Ectodermal cell (in vitro differentiated cells): ENCODE measurements at regions not wholly inside any gene's neighbourhood (a gene's known extent, or its start where the extent isn't known, plus 50 kb on each side); places are given as distances from the start of the nearest gene placed in this dataset.

Source experiments
- H3K27ac ChIP-seq: 2 replicates; pipeline ENCODE4 v1.7.0; 2013; ENCODE audit warnings: mild to moderate bottlenecking, low read depth, low read length; ENCODE audit not compliant: insufficient read depth, poor library complexity, severe bottlenecking
- H3K27me3 ChIP-seq: 2 replicates; pipeline ENCODE4 v1.7.0; 2013; ENCODE audit warnings: mild to moderate bottlenecking, low read length; ENCODE audit not compliant: insufficient read depth, control insufficient read depth, poor library complexity, severe bottlenecking
- H3K36me3 ChIP-seq: one replicate; pipeline ENCODE4 v1.7.0; 2013; ENCODE audit warnings: low read length; ENCODE audit not compliant: control insufficient read depth, insufficient read depth
- H3K4me1 ChIP-seq: one replicate; pipeline ENCODE4 v1.7.0; 2013; ENCODE audit warnings: low read length; ENCODE audit not compliant: control insufficient read depth, insufficient read depth
- H3K4me3 ChIP-seq: 2 replicates; pipeline ENCODE4 v1.7.0; 2013; ENCODE audit warnings: low read depth, low read length, control low read depth; ENCODE audit not compliant: insufficient read depth
- H3K9me3 ChIP-seq: 2 replicates; pipeline ENCODE4 v1.7.0; 2013; ENCODE audit warnings: mild to moderate bottlenecking, low read length, moderate library complexity; ENCODE audit not compliant: control insufficient read depth
- WGBS, 2 experiments: methylation state at CpG; one replicate each; pipeline ENCODE4 v1.1.7; 2013; ENCODE audit warnings: missing lambda C conversion rate in 2 of 2; 5-methylcytosine and 5-hydroxymethylcytosine counted together

GRCh38 chr7:131004371-131004770 is 270.4 kb upstream of the KLF14 start:
- 0% methylated on average over 1 of the region's 1 CpG for WGBS, 2 experiments
- no peak overlapping the region for H3K4me3 ChIP-seq
- H3K27ac ChIP-seq: no peak overlapping the region
- H3K9me3 ChIP-seq: no peaks in the 10 kb centered on the region
- no peaks in the 10 kb centered on the region for H3K36me3 ChIP-seq
- no peaks in the 10 kb centered on the region for H3K27me3 ChIP-seq
- peaks cover 5% of the 10 kb centered on the region for H3K4me1 ChIP-seq

- Histone ChIP-seq H3K36me3 (no peaks in the 10 kb centered on the region), H3K4me1 (no peaks in the 10 kb centered on the region), H3K27ac (no peak overlapping the region), H3K9me3 (no peaks in the 10 kb centered on the region), H3K27me3 (no peaks in the 10 kb centered on the region), H3K4me3 (no peak overlapping the region)
- WGBS, 2 experiments: 52 to 53% methylated on average over 17 to 19 of the region's 19 CpGs
Measured at GRCh38 chr7:131007439-131008330, 273.7 kb upstream of the KLF14 start.

DNA sequence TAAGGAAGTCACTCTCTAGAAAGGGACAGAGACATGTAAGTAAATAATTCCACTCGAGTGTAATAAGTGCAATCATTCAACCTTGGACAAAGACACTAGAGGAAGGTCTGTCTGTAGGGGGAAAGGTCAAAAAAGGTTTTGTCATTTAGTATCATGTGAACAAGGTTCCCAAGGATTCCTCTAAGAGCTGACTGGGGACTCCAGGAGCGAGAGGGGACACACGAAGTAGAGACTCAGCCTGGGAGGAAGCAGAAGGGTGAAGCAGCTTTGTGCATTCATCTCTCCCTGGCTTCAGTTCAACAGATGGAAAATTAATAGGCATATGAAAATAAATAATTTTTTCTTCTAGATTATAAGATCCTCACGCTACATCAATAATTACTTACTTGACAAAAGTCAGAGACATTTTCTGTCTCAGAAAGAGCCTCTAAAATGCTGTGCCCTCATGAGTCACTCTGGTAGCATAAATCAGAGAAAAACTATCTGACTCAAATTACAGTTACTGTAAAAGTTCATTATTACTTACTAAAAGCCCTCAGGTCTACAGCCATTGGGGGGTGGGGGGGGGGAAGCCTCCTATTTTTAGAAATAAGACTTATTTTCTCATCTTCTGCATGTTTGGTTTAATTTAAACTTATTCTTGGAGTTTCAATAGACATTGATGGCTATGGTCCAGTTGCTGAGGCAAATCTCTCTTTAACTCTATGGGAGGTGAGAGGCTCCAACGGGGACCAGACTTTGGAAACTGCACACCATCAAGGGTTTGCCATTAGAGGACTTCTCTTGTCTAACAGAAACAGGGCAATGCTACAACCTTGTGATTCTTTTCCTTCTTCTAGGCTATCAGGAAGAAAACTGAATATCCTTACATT is 275.1 kb upstream of the KLF14 start:
- Histone ChIP-seq H3K4me1 (no peaks in the 10 kb centered on the region), H3K4me3 (no peak overlapping the region), H3K27ac (no peak overlapping the region), H3K36me3 (no peaks in the 10 kb centered on the region), H3K9me3 (no peaks in the 10 kb centered on the region), H3K27me3 (no peaks in the 10 kb centered on the region)
- 85 to 93% methylated on average over 5 of the region's 5 CpGs for WGBS, 2 experiments

DNA sequence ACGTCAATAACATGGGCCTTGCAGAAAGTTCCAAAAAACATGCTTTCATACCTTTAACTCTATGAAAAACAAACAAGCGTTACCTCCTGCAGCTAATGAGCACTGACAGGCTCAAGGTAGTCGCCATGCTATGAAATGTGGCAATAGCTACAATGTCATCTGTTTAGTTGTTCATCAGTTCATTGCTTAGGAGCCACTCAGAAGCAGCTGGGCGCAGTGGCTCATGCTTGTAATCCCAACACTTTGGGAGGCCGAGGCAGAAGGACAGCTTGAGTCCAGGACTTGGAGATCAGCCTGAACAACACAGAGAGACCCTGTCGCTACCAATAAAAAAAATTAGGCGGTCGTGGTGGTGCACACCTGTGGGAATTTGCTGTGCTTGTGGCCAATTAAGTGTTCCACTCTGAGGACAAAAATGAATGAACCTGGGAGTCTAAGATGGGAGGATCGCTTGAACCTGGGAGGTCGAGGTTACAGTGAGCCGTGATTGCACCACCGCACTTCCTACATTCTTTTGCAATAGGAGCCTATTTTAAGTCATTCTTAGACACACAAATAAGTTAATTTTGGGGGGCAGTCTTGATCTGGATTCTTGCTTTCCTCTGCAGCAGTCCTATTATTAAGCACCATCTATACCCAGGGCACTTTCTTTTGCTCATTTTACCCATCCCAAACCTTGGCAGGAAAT is 276.2 kb upstream of the KLF14 start:
- Histone ChIP-seq H3K27me3 (no peaks in the 10 kb centered on the region), H3K27ac (no peak overlapping the region), H3K4me3 (no peak overlapping the region), H3K9me3 (no peaks in the 10 kb centered on the region), H3K4me1 (no peaks in the 10 kb centered on the region), H3K36me3 (no peaks in the 10 kb centered on the region)
- 92 to 95% methylated on average over 12 of the region's 12 CpGs for WGBS, 2 experiments

GRCh38 chr7:131010717-131011431 is 276.9 kb upstream of the KLF14 start:
- H3K9me3 ChIP-seq: no peaks in the 10 kb centered on the region
- H3K27me3 ChIP-seq: no peaks in the 10 kb centered on the region
- no peaks in the 10 kb centered on the region for H3K36me3 ChIP-seq
- H3K4me1 ChIP-seq: no peaks in the 10 kb centered on the region
- WGBS, 2 experiments: 88 to 97% methylated on average over 6 of the region's 6 CpGs
- H3K27ac ChIP-seq: no peak overlapping the region
- no peak overlapping the region for H3K4me3 ChIP-seq

DNA sequence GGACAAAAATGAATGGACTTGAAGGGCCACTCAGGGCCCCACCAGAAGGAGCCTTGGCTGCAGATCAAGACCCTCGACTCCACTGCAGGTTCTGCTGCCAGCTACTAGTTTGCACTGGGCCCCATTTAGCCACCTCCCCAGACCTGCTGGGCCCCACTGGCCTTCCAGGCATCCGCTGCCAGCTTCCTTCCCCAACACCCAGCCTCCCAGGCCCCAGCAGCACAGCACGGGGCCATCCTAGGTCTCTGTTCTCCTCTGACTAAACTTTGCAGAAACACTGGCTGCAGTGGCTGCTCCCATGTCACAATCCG is 277.4 kb upstream of the KLF14 start:
- Histone ChIP-seq H3K4me1 (no peaks in the 10 kb centered on the region), H3K27me3 (no peaks in the 10 kb centered on the region), H3K4me3 (no peak overlapping the region), H3K9me3 (no peaks in the 10 kb centered on the region), H3K27ac (no peak overlapping the region), H3K36me3 (no peaks in the 10 kb centered on the region)
- WGBS, 2 experiments: 86 to 91% methylated on average over 4 of the region's 4 CpGs

DNA sequence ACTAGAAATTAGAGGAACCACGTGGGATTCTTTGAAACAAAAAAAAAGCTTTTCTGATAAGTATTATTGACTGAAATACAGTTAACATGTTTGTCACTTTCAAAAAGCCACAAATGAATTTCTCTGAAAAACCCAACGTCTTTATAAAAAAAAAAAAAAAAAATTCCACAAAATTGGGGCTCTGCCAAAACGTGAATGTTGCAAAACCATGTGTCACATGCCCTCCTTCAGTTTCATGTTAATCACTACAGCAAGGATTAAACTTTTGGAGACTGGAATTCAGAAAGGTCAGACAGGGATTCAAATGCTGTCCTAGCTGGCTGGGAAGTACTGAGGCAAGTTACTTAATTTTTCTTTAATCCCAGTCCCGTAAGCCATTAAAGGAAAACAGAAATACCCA is 278.0 kb upstream of the KLF14 start:
- Histone ChIP-seq H3K36me3 (no peaks in the 10 kb centered on the region), H3K9me3 (no peaks in the 10 kb centered on the region), H3K27ac (no peak overlapping the region), H3K4me3 (no peak overlapping the region), H3K4me1 (no peaks in the 10 kb centered on the region), H3K27me3 (no peaks in the 10 kb centered on the region)
- WGBS, 2 experiments: 82 to 87% methylated on average over 3 of the region's 4 CpGs

DNA sequence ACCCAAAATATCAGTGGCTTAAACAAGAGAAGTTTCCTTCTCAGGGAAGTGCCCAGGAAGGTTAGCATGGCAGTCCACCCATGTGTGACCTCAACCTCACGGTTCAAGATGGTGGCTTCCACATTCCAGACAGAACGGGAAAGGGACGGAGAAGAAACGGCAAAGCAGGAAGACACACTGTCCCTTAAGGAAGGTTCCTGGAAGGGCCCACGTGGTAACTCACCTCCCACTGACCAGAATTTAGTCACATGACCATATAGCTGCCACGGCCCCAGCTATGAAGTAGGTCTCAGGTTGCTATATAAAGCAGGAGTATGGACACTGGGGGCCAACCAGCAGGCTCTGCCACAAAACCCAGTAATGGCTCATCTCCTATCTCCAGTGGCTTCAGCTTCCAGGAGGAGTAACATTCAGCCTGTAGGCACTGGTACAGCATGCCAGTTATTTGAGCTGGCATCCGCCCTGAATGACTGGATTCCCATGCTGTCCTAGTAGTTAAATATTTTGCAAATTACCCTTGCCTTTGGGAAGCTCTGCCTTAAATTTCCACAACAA is 278.5 kb upstream of the KLF14 start:
- H3K27ac ChIP-seq: no peak overlapping the region
- H3K27me3 ChIP-seq: no peaks in the 10 kb centered on the region
- H3K4me1 ChIP-seq: no peaks in the 10 kb centered on the region
- no peak overlapping the region for H3K4me3 ChIP-seq
- H3K9me3 ChIP-seq: no peaks in the 10 kb centered on the region
- no peaks in the 10 kb centered on the region for H3K36me3 ChIP-seq
- 93 to 94% methylated on average over 7 of the region's 7 CpGs for WGBS, 2 experiments

DNA sequence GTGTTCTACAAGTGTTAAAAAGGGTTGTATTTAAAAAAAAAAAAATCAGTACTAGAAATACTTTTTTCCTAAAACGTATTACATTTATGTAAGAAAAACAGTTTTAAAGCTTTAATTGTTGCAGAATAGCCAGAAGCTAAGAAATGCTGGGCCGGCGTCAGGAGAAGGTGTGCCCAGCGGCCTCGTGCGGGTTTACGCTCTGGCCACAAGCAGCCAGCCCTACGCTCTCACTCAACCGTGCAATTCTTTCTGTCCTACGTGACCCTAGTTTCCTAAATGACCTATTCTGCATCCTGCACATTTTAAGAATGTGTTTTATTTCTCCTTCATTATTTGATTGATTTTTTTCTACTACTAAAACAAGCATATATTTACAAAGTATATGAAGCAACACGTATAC is 279.7 kb upstream of the KLF14 start:
- Histone ChIP-seq H3K27ac (no peak overlapping the region), H3K27me3 (no peaks in the 10 kb centered on the region), H3K4me1 (no peaks in the 10 kb centered on the region), H3K9me3 (no peaks in the 10 kb centered on the region), H3K36me3 (no peaks in the 10 kb centered on the region), H3K4me3 (no peak overlapping the region)
- 93 to 95% methylated on average over 10 to 11 of the region's 11 CpGs for WGBS, 2 experiments
